GM12874 (cell line): ENCODE measurements at regions not wholly inside any gene's neighbourhood (a gene's known extent, or its start where the extent isn't known, plus 50 kb on each side); places are given as distances from the start of the nearest gene placed in this dataset.

Source experiments
- TF ChIP-seq, protein P1 (sequence below): IDR thresholded peaks from 2 replicates; pipeline ENCODE4 v1.5.1; 2011; ENCODE audit warnings: low read depth, mild to moderate bottlenecking, control low read depth, low read length, moderate library complexity; ENCODE audit not compliant: insufficient read depth

DNA sequence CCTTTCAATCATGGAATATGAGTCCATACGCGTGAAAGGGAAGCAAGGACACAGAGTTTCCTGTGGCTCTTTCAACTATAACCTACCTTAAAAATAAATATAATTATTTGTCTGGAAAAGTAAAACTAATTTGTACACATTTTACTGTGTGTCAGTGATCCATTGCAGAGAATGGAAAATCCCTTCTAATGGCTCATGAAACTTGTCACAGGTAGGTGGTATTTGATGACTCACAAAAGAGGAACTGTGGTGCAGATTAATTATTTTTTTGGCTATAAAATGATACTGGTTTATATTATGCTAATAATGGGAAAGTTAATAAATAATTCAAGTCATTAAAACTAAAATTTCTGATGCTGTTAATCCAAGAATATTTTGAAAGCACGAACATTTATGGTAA is 792.2 kb downstream of the METTL15 start:
- TF ChIP-seq, protein P1, sequence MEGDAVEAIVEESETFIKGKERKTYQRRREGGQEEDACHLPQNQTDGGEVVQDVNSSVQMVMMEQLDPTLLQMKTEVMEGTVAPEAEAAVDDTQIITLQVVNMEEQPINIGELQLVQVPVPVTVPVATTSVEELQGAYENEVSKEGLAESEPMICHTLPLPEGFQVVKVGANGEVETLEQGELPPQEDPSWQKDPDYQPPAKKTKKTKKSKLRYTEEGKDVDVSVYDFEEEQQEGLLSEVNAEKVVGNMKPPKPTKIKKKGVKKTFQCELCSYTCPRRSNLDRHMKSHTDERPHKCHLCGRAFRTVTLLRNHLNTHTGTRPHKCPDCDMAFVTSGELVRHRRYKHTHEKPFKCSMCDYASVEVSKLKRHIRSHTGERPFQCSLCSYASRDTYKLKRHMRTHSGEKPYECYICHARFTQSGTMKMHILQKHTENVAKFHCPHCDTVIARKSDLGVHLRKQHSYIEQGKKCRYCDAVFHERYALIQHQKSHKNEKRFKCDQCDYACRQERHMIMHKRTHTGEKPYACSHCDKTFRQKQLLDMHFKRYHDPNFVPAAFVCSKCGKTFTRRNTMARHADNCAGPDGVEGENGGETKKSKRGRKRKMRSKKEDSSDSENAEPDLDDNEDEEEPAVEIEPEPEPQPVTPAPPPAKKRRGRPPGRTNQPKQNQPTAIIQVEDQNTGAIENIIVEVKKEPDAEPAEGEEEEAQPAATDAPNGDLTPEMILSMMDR, result no peak

DNA sequence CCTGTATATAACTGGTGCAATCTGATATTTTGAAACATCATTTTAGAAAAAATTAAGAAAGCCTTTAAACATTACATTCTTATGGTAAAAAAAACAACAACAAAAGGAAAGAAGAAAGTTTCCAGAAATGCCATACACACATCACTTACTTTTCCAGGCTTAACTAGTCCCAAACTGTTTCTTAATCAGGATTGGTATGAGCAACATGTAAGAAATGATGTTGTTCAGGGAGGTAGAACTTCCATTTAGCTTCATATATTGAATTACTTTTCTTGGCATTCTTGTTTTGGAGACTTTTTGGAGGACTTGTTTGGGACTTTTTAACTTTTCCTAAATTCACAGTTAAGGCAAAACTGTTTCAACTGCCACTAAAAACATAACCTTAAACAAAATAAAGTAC is 791.5 kb downstream of the METTL15 start:
- TF ChIP-seq, protein P1, result no peak

GRCh38 chr11:28887681-28888080 is 779.5 kb downstream of the METTL15 start:
- TF ChIP-seq, protein P1, result no peak

DNA sequence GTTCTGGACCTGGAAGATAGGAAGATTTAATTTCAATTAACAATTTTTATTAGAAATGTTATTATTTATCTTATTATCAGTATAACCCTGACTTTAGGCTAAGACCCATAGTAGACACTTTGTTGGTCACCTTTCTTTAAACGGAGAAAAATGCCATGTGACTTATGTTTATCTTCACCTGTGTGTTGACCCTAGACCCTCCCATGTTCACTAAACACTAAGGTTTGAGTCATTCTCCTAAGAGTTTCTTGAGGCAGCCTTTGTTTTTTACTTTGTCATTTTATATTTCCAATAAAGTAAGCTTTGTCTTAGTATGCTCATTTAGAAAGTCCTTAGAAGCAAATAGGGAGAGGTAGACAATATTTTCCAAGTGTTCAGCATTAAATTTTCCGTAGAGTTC is 771.7 kb downstream of the METTL15 start:
- TF ChIP-seq, protein P1, result no peak

GRCh38 chr11:28878025-28878424 is 769.8 kb downstream of the METTL15 start:
- TF ChIP-seq, protein P1, result no peak

DNA sequence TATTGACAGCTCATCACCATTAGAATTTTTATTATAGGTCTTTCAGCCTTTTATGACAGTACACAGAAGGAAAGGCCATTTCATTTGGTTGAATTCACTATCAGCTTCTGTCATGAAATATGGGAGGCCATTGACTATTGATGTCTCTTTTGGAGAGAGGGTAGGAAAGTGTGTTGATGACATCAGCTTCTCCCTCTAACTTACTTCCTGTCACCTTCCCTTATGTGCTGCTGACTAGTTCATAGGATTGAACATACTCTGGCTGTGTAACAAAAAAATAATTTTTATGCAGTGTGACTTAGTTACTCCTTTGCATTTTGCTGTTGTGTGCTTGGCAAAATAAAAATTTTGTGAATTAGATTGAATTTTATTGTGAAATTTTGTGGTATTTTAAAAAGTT is 769.2 kb downstream of the METTL15 start:
- TF ChIP-seq, protein P1, result no peak

DNA sequence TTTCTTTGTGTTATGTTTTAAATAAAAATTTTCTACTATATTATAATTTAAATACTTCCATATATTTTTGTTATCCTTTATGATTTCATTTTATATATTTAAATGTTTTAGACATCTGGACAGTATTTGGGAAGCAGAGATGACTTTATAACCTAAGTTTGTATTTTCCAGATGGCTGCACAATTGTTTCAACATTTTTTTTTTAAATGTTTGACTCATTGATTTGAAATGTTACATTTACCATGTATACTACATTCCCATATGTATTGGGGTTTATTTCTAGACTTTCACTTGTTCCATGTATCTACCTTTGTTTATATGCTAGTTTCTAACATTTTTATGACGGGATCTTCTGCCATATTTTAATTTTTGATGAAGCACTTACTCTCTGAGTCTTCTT is 766.5 kb downstream of the METTL15 start:
- TF ChIP-seq, protein P1, result no peak

DNA sequence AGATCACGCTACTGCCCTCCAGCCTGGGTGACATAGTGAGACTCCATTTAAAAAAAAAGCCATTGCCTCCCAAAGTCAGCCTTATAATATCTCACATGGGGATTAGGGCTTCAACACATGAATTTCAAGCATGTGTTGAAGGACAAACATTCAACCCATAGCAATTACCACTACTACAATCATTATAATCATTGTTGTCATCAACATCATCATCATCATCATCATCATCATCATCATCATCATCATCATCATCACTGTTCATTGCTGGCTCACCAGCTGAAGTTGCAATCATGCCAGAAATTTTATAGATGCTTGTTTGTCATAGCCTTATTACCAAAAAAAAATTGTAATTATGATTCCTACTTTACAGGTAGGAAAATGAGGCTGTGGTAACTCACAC is 762.9 kb downstream of the METTL15 start:
- TF ChIP-seq, protein P1, result no peak
